B cell (primary cell): ENCODE measurements at regions not wholly inside any gene's neighbourhood (a gene's known extent, or its start where the extent isn't known, plus 50 kb on each side); places are given as distances from the start of the nearest gene placed in this dataset.

Source experiments
- ATAC-seq: fragments of 200-7000 bp; cut with Tn5 transposase; one replicate; pipeline ENCODE4 v1.10.0; 2021; ENCODE audit warnings: low read depth, mild to moderate bottlenecking, moderate number of reproducible peaks, moderate library complexity
- CTCF ChIA-PET: fragments of 350-600 bp; sonication (Branson Sonifier 250); formaldehyde crosslinking; loops from one replicate; lab custom pipeline; 2021; ENCODE audit warnings: antibody characterized with exemption, inconsistent platforms; lab: Charles Lee
- POLR2A ChIA-PET: fragments of 350-600 bp; sonication (Branson Sonifier 250); formaldehyde crosslinking; loops from one replicate; lab custom pipeline; 2021; ENCODE audit warnings: antibody characterized with exemption; lab: Charles Lee
- DNase-seq: peaks from one replicate; pipeline ENCODE4 v3.0.0; 2013
- H2AFZ ChIP-seq: 2 replicates; pipeline ENCODE4 v1.6.1; 2012; ENCODE audit warnings: mild to moderate bottlenecking, low read depth, low read length; ENCODE audit not compliant: insufficient read depth, poor library complexity, severe bottlenecking
- H3K27ac ChIP-seq, 2 donors: 1 replicate in 1 of 2; 2 replicates in 1 of 2; pipeline ENCODE4 v1.5.1; 2012 to 2013; ENCODE audit warnings: low read length in 2 of 2, mild to moderate bottlenecking in 2 of 2, moderate library complexity in 1 of 2
- H3K27me3 ChIP-seq, 4 experiments: fragments of 200-600 bp in 1 of 4; sonication (generic) in 1 of 4; replicated peaks in 1 of 4; 1 replicate in 2 of 4; 2 replicates in 2 of 4; pipeline versions ENCODE4 v1.6.1 to v1.7.0; 2013 to 2016; ENCODE audit warnings: low read length in 3 of 4, mild to moderate bottlenecking in 2 of 4, mixed read lengths in 1 of 4, moderate library complexity in 1 of 4; ENCODE audit not compliant: insufficient read depth in 4 of 4, control insufficient read depth in 3 of 4; ENCODE audit errors: control extremely low read depth in 1 of 4
- H3K36me3 ChIP-seq, 2 experiments: replicated peaks in 1 of 2; 1 replicate in 1 of 2; 2 replicates in 1 of 2; pipeline versions ENCODE4 v1.6.1 to v1.7.1; 2013; ENCODE audit warnings: low read length in 1 of 2; ENCODE audit not compliant: insufficient read depth in 2 of 2, control insufficient read depth in 1 of 2; ENCODE audit errors: control extremely low read depth in 1 of 2, extremely low read depth in 1 of 2
- H3K4me1 ChIP-seq, 2 donors: fragments of 200-600 bp in 1 of 2; sonication (generic) in 1 of 2; 1 replicate in 1 of 2; 2 replicates in 1 of 2; pipeline versions ENCODE4 v1.5.1 to v1.6.1; 2013 to 2017; ENCODE audit warnings: low read length in 2 of 2; ENCODE audit not compliant: control insufficient read depth in 2 of 2, insufficient read depth in 2 of 2
- H3K4me2 ChIP-seq: replicated peaks from 2 replicates; pipeline ENCODE3; 2012; ENCODE audit warnings: mild to moderate bottlenecking, low read depth, low read length; ENCODE audit not compliant: poor library complexity, severe bottlenecking
- H3K4me3 ChIP-seq, 5 experiments: fragments of 200-600 bp in 1 of 5; sonication (generic) in 1 of 5; 1 replicate in 3 of 5; 2 replicates in 2 of 5; pipeline versions ENCODE4 v1.5.1 to v1.7.0; 2011 to 2016; ENCODE audit warnings: low read length in 4 of 5, mild to moderate bottlenecking in 4 of 5, low read depth in 2 of 5, control low read depth in 1 of 5, moderate library complexity in 1 of 5; ENCODE audit not compliant: insufficient read depth in 1 of 5; ENCODE audit errors: control extremely low read depth in 1 of 5, extremely low read depth in 1 of 5
- H3K79me2 ChIP-seq: fragments of 200-600 bp; sonication (generic); one replicate; pipeline ENCODE4 v1.6.0; 2016; ENCODE audit warnings: low read length; ENCODE audit not compliant: control insufficient read depth, insufficient read depth
- H3K9ac ChIP-seq: fragments of 200-600 bp; sonication (generic); 2 replicates; pipeline ENCODE4 v1.6.1; 2017; ENCODE audit warnings: mild to moderate bottlenecking, low read length, moderate library complexity
- H3K9me3 ChIP-seq, 3 donors: one replicate each; pipeline versions ENCODE4 v1.6.1 to v1.7.1; 2013; ENCODE audit warnings: low read length in 2 of 3; ENCODE audit not compliant: control insufficient read depth in 2 of 3, insufficient read depth in 1 of 3; ENCODE audit errors: control extremely low read depth in 1 of 3
- H4K20me1 ChIP-seq: 2 replicates; pipeline ENCODE4 v1.6.0; 2012; ENCODE audit warnings: mild to moderate bottlenecking, low read length; ENCODE audit not compliant: insufficient read depth, control insufficient read depth, poor library complexity, severe bottlenecking
- H3K27ac Mint-ChIP-seq: one replicate; pipeline ENCODE4 v1.8.0; 2021; ENCODE audit warnings: mixed read lengths
- H3K27me3 Mint-ChIP-seq: one replicate; pipeline ENCODE4 v1.8.0; 2021; ENCODE audit warnings: mixed read lengths
- H3K4me1 Mint-ChIP-seq: one replicate; pipeline ENCODE4 v1.8.0; 2021; ENCODE audit warnings: mixed read lengths
- H3K4me3 Mint-ChIP-seq: one replicate; pipeline ENCODE4 v1.8.0; 2021; ENCODE audit warnings: mixed read lengths
- H3K9me3 Mint-ChIP-seq: one replicate; pipeline ENCODE4 v1.8.0; 2022; ENCODE audit warnings: mixed read lengths; ENCODE audit not compliant: insufficient read depth
- EZH2 ChIP-seq: IDR thresholded peaks from 2 replicates; pipeline ENCODE4 v1.6.1; 2012; ENCODE audit warnings: borderline replicate concordance, low read depth, mild to moderate bottlenecking, moderate library complexity, low read length; ENCODE audit not compliant: insufficient read depth, poor library complexity, severe bottlenecking
- WGBS: methylation state at CpG from one replicate; pipeline ENCODE4 v1.1.5; 2013; ENCODE audit warnings: missing lambda C conversion rate; ENCODE audit not compliant: insufficient coverage; 5-methylcytosine and 5-hydroxymethylcytosine counted together
- intact Hi-C: fragments of 100-400 bp; cut with micrococcal nuclease; formaldehyde crosslinking; loops from one replicate; pipeline ENCODE4 v1.10.0; 2022
- TF ChIP-seq, protein P1 (sequence below): fragments of 200-600 bp; IDR thresholded peaks from one replicate; pipeline ENCODE4 v1.8.0; 2022; ENCODE audit warnings: antibody characterized with exemption, mild to moderate bottlenecking

DNA sequence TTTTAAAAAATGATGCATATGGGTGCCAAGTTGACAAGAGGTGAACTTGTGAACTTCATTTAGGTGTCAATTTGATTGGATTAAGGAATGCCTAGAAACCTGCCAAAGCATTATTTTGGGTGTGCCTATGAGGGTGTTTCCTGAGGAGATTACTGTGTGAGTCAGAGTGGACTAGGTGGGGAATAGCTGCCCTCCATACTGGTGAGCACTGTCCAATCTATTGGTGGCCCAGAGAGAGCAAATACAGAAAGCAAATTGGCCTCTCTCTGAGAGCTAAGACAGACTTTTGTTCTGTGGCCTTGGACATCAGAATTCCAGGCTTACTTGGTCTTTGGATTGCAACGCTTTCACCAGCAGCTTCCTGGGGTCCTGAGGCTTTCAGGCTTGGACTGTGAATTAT lies 388.0 kb downstream of the SUCLG1 start:
- no peak for TF ChIP-seq EZH2
- TF ChIP-seq, protein P1, sequence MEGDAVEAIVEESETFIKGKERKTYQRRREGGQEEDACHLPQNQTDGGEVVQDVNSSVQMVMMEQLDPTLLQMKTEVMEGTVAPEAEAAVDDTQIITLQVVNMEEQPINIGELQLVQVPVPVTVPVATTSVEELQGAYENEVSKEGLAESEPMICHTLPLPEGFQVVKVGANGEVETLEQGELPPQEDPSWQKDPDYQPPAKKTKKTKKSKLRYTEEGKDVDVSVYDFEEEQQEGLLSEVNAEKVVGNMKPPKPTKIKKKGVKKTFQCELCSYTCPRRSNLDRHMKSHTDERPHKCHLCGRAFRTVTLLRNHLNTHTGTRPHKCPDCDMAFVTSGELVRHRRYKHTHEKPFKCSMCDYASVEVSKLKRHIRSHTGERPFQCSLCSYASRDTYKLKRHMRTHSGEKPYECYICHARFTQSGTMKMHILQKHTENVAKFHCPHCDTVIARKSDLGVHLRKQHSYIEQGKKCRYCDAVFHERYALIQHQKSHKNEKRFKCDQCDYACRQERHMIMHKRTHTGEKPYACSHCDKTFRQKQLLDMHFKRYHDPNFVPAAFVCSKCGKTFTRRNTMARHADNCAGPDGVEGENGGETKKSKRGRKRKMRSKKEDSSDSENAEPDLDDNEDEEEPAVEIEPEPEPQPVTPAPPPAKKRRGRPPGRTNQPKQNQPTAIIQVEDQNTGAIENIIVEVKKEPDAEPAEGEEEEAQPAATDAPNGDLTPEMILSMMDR: no peak
- no peak overlapping the region for H3K4me3 Mint-ChIP-seq
- Histone ChIP-seq H3K4me2 (no peak overlapping the region), H3K79me2 (no peaks in the 10 kb centered on the region), H3K27ac (no peak overlapping the region), H3K4me1 (no peaks in the 10 kb centered on the region), H2AFZ (no peak overlapping the region), H3K9ac (no peak overlapping the region), H3K4me3 (no peak overlapping the region), H4K20me1 (no peaks in the 10 kb centered on the region), H3K27me3 (no peaks in the 10 kb centered on the region), H3K9me3 (no peaks in the 10 kb centered on the region), H3K36me3 (no peaks in the 10 kb centered on the region)
- CTCF ChIA-PET: no interaction called here
- no peaks in the 10 kb centered on the region for H3K9me3 Mint-ChIP-seq
- ATAC-seq (no peak), DNase-seq (no peak)
- no peak overlapping the region for H3K27ac Mint-ChIP-seq
- POLR2A ChIA-PET: no interaction called here
- WGBS: 75% methylated on average over 1 of the region's 1 CpG
- no peaks in the 10 kb centered on the region for H3K27me3 Mint-ChIP-seq
- H3K4me1 Mint-ChIP-seq: no peaks in the 10 kb centered on the region
- intact Hi-C loops: no loop called here

DNA sequence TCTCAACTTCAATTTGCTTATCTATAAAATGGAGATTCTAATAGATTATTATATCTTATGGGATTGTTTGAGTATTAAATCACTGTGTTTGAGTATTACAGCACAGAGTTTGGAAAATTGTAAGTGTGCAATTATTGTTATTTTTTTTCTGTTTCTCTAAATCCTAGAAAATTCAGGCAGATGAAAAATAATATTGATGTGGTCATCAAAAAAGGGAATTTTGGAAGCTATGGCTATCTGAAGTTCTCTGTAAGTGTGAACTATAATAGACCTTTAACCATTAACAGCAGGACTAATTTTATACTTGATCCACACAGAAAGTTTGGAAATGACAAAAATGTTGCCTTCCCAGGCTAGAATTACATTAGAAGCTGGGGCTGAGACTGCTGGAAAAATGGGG lies 393.2 kb downstream of the SUCLG1 start:
- no peaks in the 10 kb centered on the region for H4K20me1 ChIP-seq
- no peak overlapping the region for H3K4me2 ChIP-seq
- no peak for ATAC-seq
- peaks cover 6% of the 10 kb centered on the region for H3K27me3 Mint-ChIP-seq
- no peak overlapping the region for H3K4me3 Mint-ChIP-seq
- H3K4me3 ChIP-seq: no peak overlapping the region
- no peak overlapping the region for H3K9ac ChIP-seq
- no peaks in the 10 kb centered on the region for H3K4me1 Mint-ChIP-seq
- no peaks in the 10 kb centered on the region for H3K9me3 Mint-ChIP-seq
- no peak overlapping the region for H3K27ac Mint-ChIP-seq
- CTCF ChIA-PET: no interaction called here
- intact Hi-C loops: no loop called here
- H2AFZ ChIP-seq: no peak overlapping the region
- H3K27ac ChIP-seq: no peak overlapping the region
- no peaks in the 10 kb centered on the region for H3K4me1 ChIP-seq
- POLR2A ChIA-PET: no interaction called here
- DNase-seq: no peak
- no peaks in the 10 kb centered on the region for H3K27me3 ChIP-seq
- H3K9me3 ChIP-seq: no peaks in the 10 kb centered on the region
- H3K36me3 ChIP-seq: no peaks in the 10 kb centered on the region
- no peak for TF ChIP-seq EZH2
- TF ChIP-seq, protein P1: no peak
- H3K79me2 ChIP-seq: no peaks in the 10 kb centered on the region
